ENCODE measurements at regions not wholly inside any gene's neighbourhood (a gene's known extent, or its start where the extent isn't known, plus 50 kb on each side); places are given as distances from the start of the nearest gene placed in this dataset.
A peak's percentile ranks its signal among the peaks of the same experiment; 100 is the strongest.

GRCh38 chr1:212556822-212557549 is 51.6 kb upstream of the ATF3 start:
- no peak overlapping the region for H3K4me3 ChIP-seq (ENCODE audit: low read depth, low read length)
- H3K36me3 ChIP-seq (ENCODE audit: control insufficient read depth, insufficient read depth, low read length): no peaks in the 10 kb centered on the region
- TF ChIP-seq CTCF (IDR thresholded peaks at IDR 0.05; ENCODE audit: insufficient read depth, low read length, severe bottlenecking): no peak
- no peak for FAIRE-seq
- no peaks in the 10 kb centered on the region for H3K27me3 ChIP-seq (ENCODE audit: control insufficient read depth, insufficient read depth, low read length)
- DNase-seq (ENCODE audit: low read depth): no peak

GRCh38 chr1:212557739-212558692 is 50.5 kb upstream of the ATF3 start:
- Histone ChIP-seq H3K36me3 (ENCODE audit: control insufficient read depth, insufficient read depth, low read length) (no peaks in the 10 kb centered on the region), H3K27me3 (ENCODE audit: control insufficient read depth, insufficient read depth, low read length) (no peaks in the 10 kb centered on the region), H3K4me3 (ENCODE audit: low read depth, low read length) (peak overlapping the region; percentile 65)
- no peak for TF ChIP-seq CTCF (IDR thresholded peaks at IDR 0.05; ENCODE audit: insufficient read depth, low read length, severe bottlenecking)
- no peak for FAIRE-seq
- DNase-seq (ENCODE audit: low read depth): peak; percentile 20

- Histone ChIP-seq H3K27me3 (ENCODE audit: control insufficient read depth, insufficient read depth, low read length) (no peaks in the 10 kb centered on the region), H3K36me3 (ENCODE audit: control insufficient read depth, insufficient read depth, low read length) (no peaks in the 10 kb centered on the region), H3K4me3 (ENCODE audit: low read depth, low read length) (peak overlapping the region; percentile 65)
- DNase-seq (ENCODE audit: low read depth): peak; percentile 74
- FAIRE-seq: no peak
- TF ChIP-seq CTCF (IDR thresholded peaks at IDR 0.05; ENCODE audit: insufficient read depth, low read length, severe bottlenecking): no peak
These were observed 49.7 kb upstream of the ATF3 start for GRCh38 chr1:212558693-212559480.

Measured in bronchial epithelial cell (primary cell).